K562 (cell line): ENCODE measurements at regions not wholly inside any gene's neighbourhood (a gene's known extent, or its start where the extent isn't known, plus 50 kb on each side); places are given as distances from the start of the nearest gene placed in this dataset.

Source experiments
- ATF3 ChIP-seq, 2 experiments: fragments of 450-650 bp in 1 of 2; sonication (generic) in 1 of 2; formaldehyde crosslinking in 1 of 2; IDR thresholded peaks in 1 of 2; conservative IDR thresholded peaks in 1 of 2; 2 replicates each; pipeline versions ENCODE4 v1.6.1 to v1.8.1; 2016 to 2023; ENCODE audit warnings: mild to moderate bottlenecking in 2 of 2, moderate library complexity in 2 of 2, inconsistent platforms in 1 of 2, missing genetic modification reagents in 1 of 2
- PPARD ChIP-seq: fragments of 250-450 bp; sonication (Bioruptor Pico); IDR thresholded peaks from 2 replicates; pipeline ENCODE4 v1.8.0; 2022; ENCODE audit warnings: inconsistent platforms, mild to moderate bottlenecking, moderate library complexity
- RREB1 ChIP-seq: fragments of 250-450 bp; sonication (Bioruptor Pico); IDR thresholded peaks from 2 replicates; pipeline ENCODE4 v1.4.0; 2020
- ZNF324 ChIP-seq: fragments of 250-450 bp; sonication (Bioruptor Pico); IDR thresholded peaks from 2 replicates; pipeline ENCODE4 v1.4.0; 2020; ENCODE audit warnings: mild to moderate bottlenecking
- TF ChIP-seq, protein P1 (sequence below): fragments of 450-650 bp; IDR thresholded peaks from 2 replicates; pipeline ENCODE4 v1.6.1; 2016; ENCODE audit warnings: mild to moderate bottlenecking, moderate library complexity
- TF ChIP-seq, protein P2 (sequence below): fragments of 450-650 bp; IDR thresholded peaks from 2 replicates; pipeline ENCODE4 v1.6.1; 2014; ENCODE audit warnings: low read depth, mild to moderate bottlenecking, moderate library complexity, borderline replicate concordance

- TF ChIP-seq, protein P1, sequence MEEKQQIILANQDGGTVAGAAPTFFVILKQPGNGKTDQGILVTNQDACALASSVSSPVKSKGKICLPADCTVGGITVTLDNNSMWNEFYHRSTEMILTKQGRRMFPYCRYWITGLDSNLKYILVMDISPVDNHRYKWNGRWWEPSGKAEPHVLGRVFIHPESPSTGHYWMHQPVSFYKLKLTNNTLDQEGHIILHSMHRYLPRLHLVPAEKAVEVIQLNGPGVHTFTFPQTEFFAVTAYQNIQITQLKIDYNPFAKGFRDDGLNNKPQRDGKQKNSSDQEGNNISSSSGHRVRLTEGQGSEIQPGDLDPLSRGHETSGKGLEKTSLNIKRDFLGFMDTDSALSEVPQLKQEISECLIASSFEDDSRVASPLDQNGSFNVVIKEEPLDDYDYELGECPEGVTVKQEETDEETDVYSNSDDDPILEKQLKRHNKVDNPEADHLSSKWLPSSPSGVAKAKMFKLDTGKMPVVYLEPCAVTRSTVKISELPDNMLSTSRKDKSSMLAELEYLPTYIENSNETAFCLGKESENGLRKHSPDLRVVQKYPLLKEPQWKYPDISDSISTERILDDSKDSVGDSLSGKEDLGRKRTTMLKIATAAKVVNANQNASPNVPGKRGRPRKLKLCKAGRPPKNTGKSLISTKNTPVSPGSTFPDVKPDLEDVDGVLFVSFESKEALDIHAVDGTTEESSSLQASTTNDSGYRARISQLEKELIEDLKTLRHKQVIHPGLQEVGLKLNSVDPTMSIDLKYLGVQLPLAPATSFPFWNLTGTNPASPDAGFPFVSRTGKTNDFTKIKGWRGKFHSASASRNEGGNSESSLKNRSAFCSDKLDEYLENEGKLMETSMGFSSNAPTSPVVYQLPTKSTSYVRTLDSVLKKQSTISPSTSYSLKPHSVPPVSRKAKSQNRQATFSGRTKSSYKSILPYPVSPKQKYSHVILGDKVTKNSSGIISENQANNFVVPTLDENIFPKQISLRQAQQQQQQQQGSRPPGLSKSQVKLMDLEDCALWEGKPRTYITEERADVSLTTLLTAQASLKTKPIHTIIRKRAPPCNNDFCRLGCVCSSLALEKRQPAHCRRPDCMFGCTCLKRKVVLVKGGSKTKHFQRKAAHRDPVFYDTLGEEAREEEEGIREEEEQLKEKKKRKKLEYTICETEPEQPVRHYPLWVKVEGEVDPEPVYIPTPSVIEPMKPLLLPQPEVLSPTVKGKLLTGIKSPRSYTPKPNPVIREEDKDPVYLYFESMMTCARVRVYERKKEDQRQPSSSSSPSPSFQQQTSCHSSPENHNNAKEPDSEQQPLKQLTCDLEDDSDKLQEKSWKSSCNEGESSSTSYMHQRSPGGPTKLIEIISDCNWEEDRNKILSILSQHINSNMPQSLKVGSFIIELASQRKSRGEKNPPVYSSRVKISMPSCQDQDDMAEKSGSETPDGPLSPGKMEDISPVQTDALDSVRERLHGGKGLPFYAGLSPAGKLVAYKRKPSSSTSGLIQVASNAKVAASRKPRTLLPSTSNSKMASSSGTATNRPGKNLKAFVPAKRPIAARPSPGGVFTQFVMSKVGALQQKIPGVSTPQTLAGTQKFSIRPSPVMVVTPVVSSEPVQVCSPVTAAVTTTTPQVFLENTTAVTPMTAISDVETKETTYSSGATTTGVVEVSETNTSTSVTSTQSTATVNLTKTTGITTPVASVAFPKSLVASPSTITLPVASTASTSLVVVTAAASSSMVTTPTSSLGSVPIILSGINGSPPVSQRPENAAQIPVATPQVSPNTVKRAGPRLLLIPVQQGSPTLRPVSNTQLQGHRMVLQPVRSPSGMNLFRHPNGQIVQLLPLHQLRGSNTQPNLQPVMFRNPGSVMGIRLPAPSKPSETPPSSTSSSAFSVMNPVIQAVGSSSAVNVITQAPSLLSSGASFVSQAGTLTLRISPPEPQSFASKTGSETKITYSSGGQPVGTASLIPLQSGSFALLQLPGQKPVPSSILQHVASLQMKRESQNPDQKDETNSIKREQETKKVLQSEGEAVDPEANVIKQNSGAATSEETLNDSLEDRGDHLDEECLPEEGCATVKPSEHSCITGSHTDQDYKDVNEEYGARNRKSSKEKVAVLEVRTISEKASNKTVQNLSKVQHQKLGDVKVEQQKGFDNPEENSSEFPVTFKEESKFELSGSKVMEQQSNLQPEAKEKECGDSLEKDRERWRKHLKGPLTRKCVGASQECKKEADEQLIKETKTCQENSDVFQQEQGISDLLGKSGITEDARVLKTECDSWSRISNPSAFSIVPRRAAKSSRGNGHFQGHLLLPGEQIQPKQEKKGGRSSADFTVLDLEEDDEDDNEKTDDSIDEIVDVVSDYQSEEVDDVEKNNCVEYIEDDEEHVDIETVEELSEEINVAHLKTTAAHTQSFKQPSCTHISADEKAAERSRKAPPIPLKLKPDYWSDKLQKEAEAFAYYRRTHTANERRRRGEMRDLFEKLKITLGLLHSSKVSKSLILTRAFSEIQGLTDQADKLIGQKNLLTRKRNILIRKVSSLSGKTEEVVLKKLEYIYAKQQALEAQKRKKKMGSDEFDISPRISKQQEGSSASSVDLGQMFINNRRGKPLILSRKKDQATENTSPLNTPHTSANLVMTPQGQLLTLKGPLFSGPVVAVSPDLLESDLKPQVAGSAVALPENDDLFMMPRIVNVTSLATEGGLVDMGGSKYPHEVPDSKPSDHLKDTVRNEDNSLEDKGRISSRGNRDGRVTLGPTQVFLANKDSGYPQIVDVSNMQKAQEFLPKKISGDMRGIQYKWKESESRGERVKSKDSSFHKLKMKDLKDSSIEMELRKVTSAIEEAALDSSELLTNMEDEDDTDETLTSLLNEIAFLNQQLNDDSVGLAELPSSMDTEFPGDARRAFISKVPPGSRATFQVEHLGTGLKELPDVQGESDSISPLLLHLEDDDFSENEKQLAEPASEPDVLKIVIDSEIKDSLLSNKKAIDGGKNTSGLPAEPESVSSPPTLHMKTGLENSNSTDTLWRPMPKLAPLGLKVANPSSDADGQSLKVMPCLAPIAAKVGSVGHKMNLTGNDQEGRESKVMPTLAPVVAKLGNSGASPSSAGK = no peak
- TF ChIP-seq, protein P2, sequence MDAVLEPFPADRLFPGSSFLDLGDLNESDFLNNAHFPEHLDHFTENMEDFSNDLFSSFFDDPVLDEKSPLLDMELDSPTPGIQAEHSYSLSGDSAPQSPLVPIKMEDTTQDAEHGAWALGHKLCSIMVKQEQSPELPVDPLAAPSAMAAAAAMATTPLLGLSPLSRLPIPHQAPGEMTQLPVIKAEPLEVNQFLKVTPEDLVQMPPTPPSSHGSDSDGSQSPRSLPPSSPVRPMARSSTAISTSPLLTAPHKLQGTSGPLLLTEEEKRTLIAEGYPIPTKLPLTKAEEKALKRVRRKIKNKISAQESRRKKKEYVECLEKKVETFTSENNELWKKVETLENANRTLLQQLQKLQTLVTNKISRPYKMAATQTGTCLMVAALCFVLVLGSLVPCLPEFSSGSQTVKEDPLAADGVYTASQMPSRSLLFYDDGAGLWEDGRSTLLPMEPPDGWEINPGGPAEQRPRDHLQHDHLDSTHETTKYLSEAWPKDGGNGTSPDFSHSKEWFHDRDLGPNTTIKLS = no peak
- TF ChIP-seq PPARD (CRISPR knock-in tag) (no peak), ATF3 (IDR thresholded peaks at IDR 0.05) (no peak), ATF3 (CRISPR knock-in tag; conservative IDR thresholded peaks at IDR 0.05) (no peak), RREB1 (CRISPR knock-in tag) (no peak), ZNF324 (CRISPR knock-in tag) (no peak)
Measured at GRCh38 chr7:114082642-114083165, 163.9 kb upstream of the PPP1R3A start (continued).
